ENCODE measurements at regions not wholly inside any gene's neighbourhood (a gene's known extent, or its start where the extent isn't known, plus 50 kb on each side); places are given as distances from the start of the nearest gene placed in this dataset.

DNA sequence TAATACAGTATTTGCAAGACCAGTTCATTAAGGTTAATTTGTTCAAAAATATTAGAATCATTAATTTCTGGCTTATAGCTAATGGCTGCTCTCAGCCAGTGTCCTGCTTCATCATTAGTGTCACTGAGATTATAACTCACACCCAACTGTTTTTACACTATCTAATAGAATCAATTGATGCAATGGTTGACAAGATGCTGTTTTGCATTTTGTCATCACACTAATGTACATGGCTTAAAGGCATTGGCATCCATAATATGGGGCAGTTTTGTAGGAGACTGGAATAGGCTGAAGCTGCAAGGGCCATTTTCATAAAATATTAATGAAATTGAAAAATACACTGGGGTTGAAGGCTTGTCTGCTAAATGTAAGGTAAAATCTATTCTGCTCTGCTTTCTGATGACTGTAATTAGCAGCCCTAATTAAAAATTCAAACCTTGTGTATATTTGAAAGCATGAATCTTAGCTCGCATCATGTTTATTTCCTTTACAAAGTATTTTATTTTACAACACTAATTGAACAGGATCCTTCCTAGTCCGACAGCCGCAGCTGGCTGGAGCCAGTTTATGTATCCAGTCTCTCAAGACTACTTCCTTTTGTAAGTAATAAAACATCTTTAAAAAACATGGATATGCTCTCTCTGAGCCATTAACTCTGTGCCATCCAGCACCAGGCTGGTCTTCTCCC is 296.7 kb downstream of the POU4F1 start:
- Histone ChIP-seq H3K4me1 (no peaks in the 10 kb centered on the region), H3K27me3 (replicated peaks; ENCODE audit: control insufficient read depth, insufficient read depth, low read length) (no peaks in the 10 kb centered on the region), H3K4me3 (ENCODE audit: low read depth, low read length) (no peak overlapping the region), H3K36me3 (ENCODE audit: control insufficient read depth, insufficient read depth, low read length) (no peaks in the 10 kb centered on the region), H3K9me3 (no peaks in the 10 kb centered on the region)
- no TSS peak for BruUV-seq (replicated peaks)
- Mint-ChIP-seq H3K27me3 (ENCODE audit: insufficient read depth, unreplicated experiment) (peaks cover 7% of the 10 kb centered on the region), H3K27ac (ENCODE audit: unreplicated experiment) (no peak overlapping the region), H3K4me1 (ENCODE audit: low read depth, unreplicated experiment) (no peaks in the 10 kb centered on the region), H3K4me3 (ENCODE audit: unreplicated experiment) (no peak overlapping the region), H3K36me3 (ENCODE audit: insufficient read depth, unreplicated experiment) (no peaks in the 10 kb centered on the region), H3K9me3 (ENCODE audit: unreplicated experiment) (no peaks in the 10 kb centered on the region)
- intact Hi-C loops (cut with micrococcal nuclease; ENCODE audit: unreplicated experiment) = no loop called here
- POLR2A ChIA-PET = no interaction called here
- no peak for DNase-seq
- CTCF ChIA-PET = no interaction called here
- TF ChIP-seq, protein P1, sequence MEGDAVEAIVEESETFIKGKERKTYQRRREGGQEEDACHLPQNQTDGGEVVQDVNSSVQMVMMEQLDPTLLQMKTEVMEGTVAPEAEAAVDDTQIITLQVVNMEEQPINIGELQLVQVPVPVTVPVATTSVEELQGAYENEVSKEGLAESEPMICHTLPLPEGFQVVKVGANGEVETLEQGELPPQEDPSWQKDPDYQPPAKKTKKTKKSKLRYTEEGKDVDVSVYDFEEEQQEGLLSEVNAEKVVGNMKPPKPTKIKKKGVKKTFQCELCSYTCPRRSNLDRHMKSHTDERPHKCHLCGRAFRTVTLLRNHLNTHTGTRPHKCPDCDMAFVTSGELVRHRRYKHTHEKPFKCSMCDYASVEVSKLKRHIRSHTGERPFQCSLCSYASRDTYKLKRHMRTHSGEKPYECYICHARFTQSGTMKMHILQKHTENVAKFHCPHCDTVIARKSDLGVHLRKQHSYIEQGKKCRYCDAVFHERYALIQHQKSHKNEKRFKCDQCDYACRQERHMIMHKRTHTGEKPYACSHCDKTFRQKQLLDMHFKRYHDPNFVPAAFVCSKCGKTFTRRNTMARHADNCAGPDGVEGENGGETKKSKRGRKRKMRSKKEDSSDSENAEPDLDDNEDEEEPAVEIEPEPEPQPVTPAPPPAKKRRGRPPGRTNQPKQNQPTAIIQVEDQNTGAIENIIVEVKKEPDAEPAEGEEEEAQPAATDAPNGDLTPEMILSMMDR (IDR thresholded peaks at IDR 0.05; ENCODE audit: insufficient read depth in 1 of 2, low read depth in 1 of 2, low read length in 1 of 2, severe bottlenecking in 1 of 2, unreplicated experiment in 1 of 2) = no peak

- Mint-ChIP-seq H3K27ac (ENCODE audit: unreplicated experiment) (no peak overlapping the region), H3K9me3 (ENCODE audit: unreplicated experiment) (no peaks in the 10 kb centered on the region)
These were observed 298.2 kb downstream of the POU4F1 start for GRCh38 chr13:78305171-78305570.

GRCh38 chr13:78299832-78300623 is 303.3 kb downstream of the POU4F1 start:
- Mint-ChIP-seq H3K4me3 (ENCODE audit: unreplicated experiment) (no peak overlapping the region), H3K36me3 (ENCODE audit: insufficient read depth, unreplicated experiment) (no peaks in the 10 kb centered on the region), H3K9me3 (ENCODE audit: unreplicated experiment) (no peaks in the 10 kb centered on the region), H3K4me1 (ENCODE audit: low read depth, unreplicated experiment) (no peaks in the 10 kb centered on the region), H3K27ac (ENCODE audit: unreplicated experiment) (no peak overlapping the region), H3K27me3 (ENCODE audit: insufficient read depth, unreplicated experiment) (no peaks in the 10 kb centered on the region)
- BruUV-seq (replicated peaks) = no TSS peak
- no peak for DNase-seq
- Histone ChIP-seq H3K4me3 (ENCODE audit: low read depth, low read length) (no peak overlapping the region), H3K4me1 (no peaks in the 10 kb centered on the region), H3K36me3 (ENCODE audit: control insufficient read depth, insufficient read depth, low read length) (no peaks in the 10 kb centered on the region), H3K27me3 (replicated peaks; ENCODE audit: control insufficient read depth, insufficient read depth, low read length) (no peaks in the 10 kb centered on the region), H3K9me3 (no peaks in the 10 kb centered on the region)
- CTCF ChIA-PET = no interaction called here
- intact Hi-C loops (cut with micrococcal nuclease; ENCODE audit: unreplicated experiment) = no loop called here
- POLR2A ChIA-PET = no interaction called here
- TF ChIP-seq, protein P1 (IDR thresholded peaks at IDR 0.05; ENCODE audit: insufficient read depth in 1 of 2, low read depth in 1 of 2, low read length in 1 of 2, severe bottlenecking in 1 of 2, unreplicated experiment in 1 of 2) = no peak

More at GRCh38 chr13:78305171-78305570, 298.2 kb downstream of the POU4F1 start:
- Mint-ChIP-seq H3K4me1 (ENCODE audit: low read depth, unreplicated experiment) (no peaks in the 10 kb centered on the region), H3K4me3 (ENCODE audit: unreplicated experiment) (no peak overlapping the region), H3K36me3 (ENCODE audit: insufficient read depth, unreplicated experiment) (no peaks in the 10 kb centered on the region), H3K27me3 (ENCODE audit: insufficient read depth, unreplicated experiment) (peaks cover 6% of the 10 kb centered on the region)
- Histone ChIP-seq H3K27me3 (replicated peaks; ENCODE audit: control insufficient read depth, insufficient read depth, low read length) (no peaks in the 10 kb centered on the region), H3K4me1 (no peaks in the 10 kb centered on the region), H3K36me3 (ENCODE audit: control insufficient read depth, insufficient read depth, low read length) (no peaks in the 10 kb centered on the region), H3K9me3 (no peaks in the 10 kb centered on the region), H3K4me3 (ENCODE audit: low read depth, low read length) (no peak overlapping the region)
- TF ChIP-seq, protein P1 (IDR thresholded peaks at IDR 0.05; ENCODE audit: insufficient read depth in 1 of 2, low read depth in 1 of 2, low read length in 1 of 2, severe bottlenecking in 1 of 2, unreplicated experiment in 1 of 2) = no peak
- no peak for DNase-seq
- BruUV-seq (replicated peaks) = no TSS peak
- intact Hi-C loops (cut with micrococcal nuclease; ENCODE audit: unreplicated experiment) = no loop called here
- ChIA-PET POLR2A (no interaction called here), CTCF (no interaction called here)
